ENCODE measurements at regions not wholly inside any gene's neighbourhood (a gene's known extent, or its start where the extent isn't known, plus 50 kb on each side); places are given as distances from the start of the nearest gene placed in this dataset.

GRCh38 chr16:24471561-24472350 is 67.6 kb upstream of the RBBP6 start:
- no peak for TF ChIP-seq RAD21 (IDR thresholded peaks at IDR 0.05; ENCODE audit: low read length)
- no peak for TF ChIP-seq CTCF (conservative IDR thresholded peaks at IDR 0.05; ENCODE audit: low read depth, low read length)
- no peak for TF ChIP-seq ELK1 (IDR thresholded peaks at IDR 0.05; ENCODE audit: borderline replicate concordance, low read depth, low read length)
- no peak for TF ChIP-seq POLR2A (IDR thresholded peaks at IDR 0.05; ENCODE audit: low read depth, low read length)
- TF ChIP-seq RFX5 (IDR thresholded peaks at IDR 0.05; ENCODE audit: low read depth, low read length), result no peak
- no peak for TF ChIP-seq MAFK (IDR thresholded peaks at IDR 0.05; ENCODE audit: low read depth, low read length)
- no peak for TF ChIP-seq BHLHE40 (IDR thresholded peaks at IDR 0.05; ENCODE audit: low read depth, low read length)
- TF ChIP-seq SMC3 (IDR thresholded peaks at IDR 0.05; ENCODE audit: low read depth, low read length), result no peak
- no peak for TF ChIP-seq MAZ (IDR thresholded peaks at IDR 0.05; ENCODE audit: borderline replicate concordance, low read depth, low read length)
- TF ChIP-seq RCOR1 (IDR thresholded peaks at IDR 0.05; ENCODE audit: insufficient replicate concordance, low read length), result no peak
- TF ChIP-seq USF2 (IDR thresholded peaks at IDR 0.05; ENCODE audit: low read depth, low read length), result no peak
- TF ChIP-seq NFE2L2 (IDR thresholded peaks at IDR 0.05; ENCODE audit: low read depth, low read length), result no peak
- no peak for TF ChIP-seq FOS (IDR thresholded peaks at IDR 0.05; ENCODE audit: low read depth, low read length)
- no peak for TF ChIP-seq CHD1 (IDR thresholded peaks at IDR 0.05; ENCODE audit: low read depth, low read length)

Measured in IMR-90 (cell line).